SK-N-SH (cell line): ENCODE measurements at regions not wholly inside any gene's neighbourhood (a gene's known extent, or its start where the extent isn't known, plus 50 kb on each side); places are given as distances from the start of the nearest gene placed in this dataset.

Experiments used
- CTCF ChIA-PET: fragments of 300-600, 350-600 bp; formaldehyde crosslinking; extraction: SDS; loops from one replicate; lab custom pipeline; 2021; lab: Yijun Ruan, JAX
- POLR2A ChIA-PET: fragments of 350-600 bp; sonication (Branson Sonifier 250); formaldehyde crosslinking; extraction: SDS; loops from one replicate; lab custom pipeline; 2020; ENCODE audit warnings: antibody characterized with exemption, inconsistent platforms; lab: Yijun Ruan, JAX
- DNase-seq: peaks from one replicate; pipeline ENCODE4 v3.0.0; 2012
- H2AFZ ChIP-seq: fragments of 200-600 bp; sonication (generic); 2 replicates; pipeline ENCODE4 v1.8.1; 2016; ENCODE audit warnings: antibody characterized with exemption, mild to moderate bottlenecking, low read depth
- H3F3A ChIP-seq: fragments of 200-600 bp; sonication (generic); replicated peaks from 2 replicates; pipeline ENCODE3; 2016; ENCODE audit warnings: antibody characterized with exemption, mild to moderate bottlenecking; ENCODE audit not compliant: insufficient read depth
- H3K27ac ChIP-seq, 2 experiments: fragments of 200-500 bp in 1 of 2; fragments of 200-600 bp in 1 of 2; sonication (Bioruptor generic) in 1 of 2; sonication (generic), shearing (Covaris generic) in 1 of 2; 2 replicates each; pipeline versions ENCODE4 v1.5.1 to v1.6.1; 2014 to 2016; ENCODE audit warnings: low read depth in 2 of 2, inconsistent platforms in 1 of 2, low read length in 1 of 2, mild to moderate bottlenecking in 1 of 2, mixed read lengths in 1 of 2
- H3K27me3 ChIP-seq: fragments of 200-600 bp; sonication (generic), shearing (Covaris generic); 2 replicates; pipeline ENCODE4 v1.6.1; 2016; ENCODE audit warnings: mixed run types; ENCODE audit not compliant: insufficient read depth
- H3K36me3 ChIP-seq, 2 experiments: fragments of 200-500 bp in 1 of 2; fragments of 200-600 bp in 1 of 2; sonication (Bioruptor generic) in 1 of 2; sonication (generic) in 1 of 2; replicated peaks in 1 of 2; 2 replicates each; pipeline versions ENCODE3 to v1.5.1; 2014 to 2016; ENCODE audit warnings: low read length in 1 of 2, mild to moderate bottlenecking in 1 of 2; ENCODE audit not compliant: insufficient read depth in 2 of 2, control insufficient read depth in 1 of 2
- H3K4me1 ChIP-seq, 2 experiments: fragments of 200-500 bp in 1 of 2; fragments of 200-600 bp in 1 of 2; sonication (Bioruptor generic) in 1 of 2; sonication (generic), shearing (Covaris generic) in 1 of 2; 2 replicates each; pipeline versions ENCODE4 v1.5.1 to v1.6.1; 2014 to 2016; ENCODE audit warnings: low read depth in 1 of 2, low read length in 1 of 2, mixed run types in 1 of 2; ENCODE audit not compliant: insufficient read depth in 2 of 2, control insufficient read depth in 1 of 2
- H3K4me2 ChIP-seq: fragments of 200-600 bp; sonication (generic), shearing (Covaris generic); 2 replicates; pipeline ENCODE4 v1.6.1; 2017; ENCODE audit warnings: mixed run types
- H3K4me3 ChIP-seq, 2 experiments: fragments of 200-500 bp in 1 of 2; fragments of 200-600 bp in 1 of 2; sonication (Bioruptor generic) in 1 of 2; sonication (generic), shearing (Covaris generic) in 1 of 2; 2 replicates each; pipeline versions ENCODE4 v1.5.1 to v1.8.1; 2014 to 2016; ENCODE audit warnings: low read depth in 2 of 2, inconsistent platforms in 1 of 2, low read length in 1 of 2, mild to moderate bottlenecking in 1 of 2, mixed read lengths in 1 of 2, moderate library complexity in 1 of 2
- H3K79me2 ChIP-seq: fragments of 200-600 bp; sonication (generic); 2 replicates; pipeline ENCODE4 v1.8.1; 2017; ENCODE audit warnings: mild to moderate bottlenecking; ENCODE audit not compliant: insufficient read depth
- H3K9ac ChIP-seq: fragments of 200-600 bp; sonication (generic); 2 replicates; pipeline ENCODE4 v1.6.1; 2017; ENCODE audit warnings: mixed run types
- H3K9me2 ChIP-seq: fragments of 200-600 bp; sonication (generic); 2 replicates; pipeline ENCODE4 v1.6.1; 2017; ENCODE audit warnings: mixed run types
- H3K9me3 ChIP-seq: fragments of 200-600 bp; sonication (generic); 2 replicates; pipeline ENCODE4 v1.6.1; 2017; ENCODE audit warnings: mixed run types, mild to moderate bottlenecking, moderate library complexity
- H4K20me1 ChIP-seq: fragments of 200-600 bp; sonication (generic); 2 replicates; pipeline ENCODE4 v1.6.1; 2017; ENCODE audit warnings: mild to moderate bottlenecking, mixed run types; ENCODE audit not compliant: insufficient read depth
- CHD2 ChIP-seq: fragments of 150-350 bp; IDR thresholded peaks from 2 replicates; pipeline ENCODE4 v1.6.1; 2018; ENCODE audit warnings: low read length; ENCODE audit not compliant: partially characterized antibody
- ELF1 ChIP-seq: IDR thresholded peaks from 2 replicates; pipeline ENCODE4 v1.4.0; 2012
- EP300 ChIP-seq, 2 experiments: IDR thresholded peaks; 2 replicates each; pipeline versions ENCODE4 v1.4.0 to v1.6.1; 2012; ENCODE audit warnings: borderline replicate concordance in 1 of 2, low read depth in 1 of 2, low read length in 1 of 2
- FOSL2 ChIP-seq: IDR thresholded peaks from 2 replicates; pipeline ENCODE4 v1.4.0; 2012; ENCODE audit warnings: low read depth, mild to moderate bottlenecking, moderate library complexity, borderline replicate concordance
- IRF3 ChIP-seq: fragments of 150-350 bp; IDR thresholded peaks from 2 replicates; pipeline ENCODE4 v1.6.1; 2016; ENCODE audit warnings: mild to moderate bottlenecking, low read depth, low read length
- MAX ChIP-seq: IDR thresholded peaks from 2 replicates; pipeline ENCODE4 v1.4.0; 2012; ENCODE audit warnings: low read depth
- MEF2A ChIP-seq: IDR thresholded peaks from 2 replicates; pipeline ENCODE4 v1.4.0; 2012; ENCODE audit warnings: low read depth, borderline replicate concordance
- MXI1 ChIP-seq: IDR thresholded peaks from 2 replicates; pipeline ENCODE4 v1.6.1; 2012; ENCODE audit warnings: mild to moderate bottlenecking, low read depth, low read length, improper control_type of control experiment
- NFIC ChIP-seq: IDR thresholded peaks from 2 replicates; pipeline ENCODE4 v1.4.0; 2012; ENCODE audit warnings: borderline replicate concordance
- NRF1 ChIP-seq: IDR thresholded peaks from 2 replicates; pipeline ENCODE4 v1.6.1; 2012; ENCODE audit warnings: low read depth, mild to moderate bottlenecking, low read length
- POLR2AphosphoS5 ChIP-seq: IDR thresholded peaks from 2 replicates; pipeline ENCODE4 v1.6.1; 2012; ENCODE audit warnings: low read depth, low read length
- RCOR1 ChIP-seq: fragments of 150-350 bp; IDR thresholded peaks from 2 replicates; pipeline ENCODE4 v1.6.1; 2017; ENCODE audit warnings: antibody characterized with exemption, low read length
- RFX5 ChIP-seq: IDR thresholded peaks from 2 replicates; pipeline ENCODE4 v1.6.1; 2012; ENCODE audit warnings: mild to moderate bottlenecking, improper control_type of control experiment, low read length
- SIN3A ChIP-seq: IDR thresholded peaks from 2 replicates; pipeline ENCODE4 v1.6.1; 2012; ENCODE audit warnings: low read depth, mild to moderate bottlenecking, low read length, moderate library complexity, borderline replicate concordance
- TAF1 ChIP-seq: IDR thresholded peaks from 2 replicates; pipeline ENCODE4 v1.6.1; 2012; ENCODE audit warnings: low read depth, mild to moderate bottlenecking, low read length, moderate library complexity, borderline replicate concordance
- TCF12 ChIP-seq: IDR thresholded peaks from 2 replicates; pipeline ENCODE4 v1.4.0; 2012
- USF2 ChIP-seq: fragments of 150-350 bp; IDR thresholded peaks from 2 replicates; pipeline ENCODE4 v1.6.1; 2017; ENCODE audit warnings: antibody characterized with exemption, low read length, low read depth, borderline replicate concordance
- ZBTB33 ChIP-seq: IDR thresholded peaks from 2 replicates; pipeline ENCODE4 v1.4.0; 2012; ENCODE audit warnings: low read depth, borderline replicate concordance
- WGBS: methylation state at CpG from one replicate; pipeline ENCODE4 v1.1.6; 2017; ENCODE audit warnings: low lambda C conversion rate; 5-methylcytosine and 5-hydroxymethylcytosine counted together
- TF ChIP-seq, protein P1 (sequence below): IDR thresholded peaks from 2 replicates; pipeline ENCODE4 v1.6.1; 2012; ENCODE audit warnings: mild to moderate bottlenecking, low read depth, low read length, moderate library complexity

GRCh38 chr6:146909376-146909775 is 294.8 kb upstream of the STXBP5 start:
- Histone ChIP-seq H4K20me1 (no peaks in the 10 kb centered on the region), H3K9me3 (no peaks in the 10 kb centered on the region), H3K27ac (no peak overlapping the region), H3K79me2 (peaks cover 7% of the 10 kb centered on the region; the same call in 1 of the 2 replicates), H2AFZ (no peak overlapping the region), H3K9me2 (no peaks in the 10 kb centered on the region), H3K27me3 (no peaks in the 10 kb centered on the region), H3K36me3 (no peaks in the 10 kb centered on the region), H3F3A (peaks cover 29% of the 10 kb centered on the region), H3K4me1 (peaks cover 20 to 24% of the 10 kb centered on the region in 2 experiments), H3K9ac (no peak overlapping the region), H3K4me3 (no peak overlapping the region), H3K4me2 (no peak overlapping the region)
- no peak for DNase-seq
- TF ChIP-seq, protein P1, sequence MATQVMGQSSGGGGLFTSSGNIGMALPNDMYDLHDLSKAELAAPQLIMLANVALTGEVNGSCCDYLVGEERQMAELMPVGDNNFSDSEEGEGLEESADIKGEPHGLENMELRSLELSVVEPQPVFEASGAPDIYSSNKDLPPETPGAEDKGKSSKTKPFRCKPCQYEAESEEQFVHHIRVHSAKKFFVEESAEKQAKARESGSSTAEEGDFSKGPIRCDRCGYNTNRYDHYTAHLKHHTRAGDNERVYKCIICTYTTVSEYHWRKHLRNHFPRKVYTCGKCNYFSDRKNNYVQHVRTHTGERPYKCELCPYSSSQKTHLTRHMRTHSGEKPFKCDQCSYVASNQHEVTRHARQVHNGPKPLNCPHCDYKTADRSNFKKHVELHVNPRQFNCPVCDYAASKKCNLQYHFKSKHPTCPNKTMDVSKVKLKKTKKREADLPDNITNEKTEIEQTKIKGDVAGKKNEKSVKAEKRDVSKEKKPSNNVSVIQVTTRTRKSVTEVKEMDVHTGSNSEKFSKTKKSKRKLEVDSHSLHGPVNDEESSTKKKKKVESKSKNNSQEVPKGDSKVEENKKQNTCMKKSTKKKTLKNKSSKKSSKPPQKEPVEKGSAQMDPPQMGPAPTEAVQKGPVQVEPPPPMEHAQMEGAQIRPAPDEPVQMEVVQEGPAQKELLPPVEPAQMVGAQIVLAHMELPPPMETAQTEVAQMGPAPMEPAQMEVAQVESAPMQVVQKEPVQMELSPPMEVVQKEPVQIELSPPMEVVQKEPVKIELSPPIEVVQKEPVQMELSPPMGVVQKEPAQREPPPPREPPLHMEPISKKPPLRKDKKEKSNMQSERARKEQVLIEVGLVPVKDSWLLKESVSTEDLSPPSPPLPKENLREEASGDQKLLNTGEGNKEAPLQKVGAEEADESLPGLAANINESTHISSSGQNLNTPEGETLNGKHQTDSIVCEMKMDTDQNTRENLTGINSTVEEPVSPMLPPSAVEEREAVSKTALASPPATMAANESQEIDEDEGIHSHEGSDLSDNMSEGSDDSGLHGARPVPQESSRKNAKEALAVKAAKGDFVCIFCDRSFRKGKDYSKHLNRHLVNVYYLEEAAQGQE: no peak
- TF ChIP-seq FOSL2 (no peak), SIN3A (no peak), MXI1 (no peak), USF2 (no peak), EP300 (IDR thresholded peaks at IDR 0.05; ENCODE audit: borderline replicate concordance in 1 of 2, low read depth in 1 of 2, low read length in 1 of 2) (no peak), RCOR1 (no peak), IRF3 (no peak), NFIC (no peak), TCF12 (no peak), NRF1 (no peak), RFX5 (no peak)
- ChIA-PET POLR2A (no interaction called here), CTCF (no interaction called here)
- 94% methylated on average over 2 of the region's 2 CpGs for WGBS

GRCh38 chr6:146909886-146910285 is 294.3 kb upstream of the STXBP5 start:
- ChIA-PET CTCF (no interaction called here), POLR2A (no interaction called here)
- 91% methylated on average over 2 of the region's 2 CpGs for WGBS
- TF ChIP-seq IRF3: no peak
- TF ChIP-seq TAF1: no peak
- TF ChIP-seq POLR2AphosphoS5: no peak
- no peak for TF ChIP-seq CHD2
- no peak for TF ChIP-seq ZBTB33
- TF ChIP-seq SIN3A: no peak
- no peak for TF ChIP-seq MEF2A
- TF ChIP-seq NRF1: no peak
- TF ChIP-seq MAX: no peak
- no peak for TF ChIP-seq ELF1

More at GRCh38 chr6:146909886-146910285, 294.3 kb upstream of the STXBP5 start:
- Histone ChIP-seq H3K27me3 (no peaks in the 10 kb centered on the region), H3K9me3 (no peaks in the 10 kb centered on the region), H3K4me2 (no peak overlapping the region), H3K9me2 (no peaks in the 10 kb centered on the region), H3K4me1 (peaks cover 19 to 25% of the 10 kb centered on the region in 2 experiments), H3F3A (peaks cover 32% of the 10 kb centered on the region), H3K79me2 (peaks cover 7% of the 10 kb centered on the region; the same call in 1 of the 2 replicates), H3K36me3 (no peaks in the 10 kb centered on the region), H3K4me3 (no peak overlapping the region), H3K27ac (no peak overlapping the region), H2AFZ (no peak overlapping the region), H3K9ac (no peak overlapping the region), H4K20me1 (no peaks in the 10 kb centered on the region)
- no peak for DNase-seq
